ENCODE measurements at regions not wholly inside any gene's neighbourhood (a gene's known extent, or its start where the extent isn't known, plus 50 kb on each side); places are given as distances from the start of the nearest gene placed in this dataset.

- no peaks in the 10 kb centered on the region for H3K36me3 ChIP-seq
- no peak overlapping the region for H3K4me3 ChIP-seq
- no peaks in the 10 kb centered on the region for H3K27me3 ChIP-seq
- no peaks in the 10 kb centered on the region for H3K9me3 ChIP-seq
- 37 to 85% methylated on average over 2 of the region's 2 CpGs for WGBS, 2 donors
- peak overlapping the region in 2 of 4 donors; percentile 45 to 52 for H3K27ac ChIP-seq
- intact Hi-C loops (cut with DNase I): no loop called here
- peak; percentile 31 to 75 (median 62) for TF ChIP-seq POLR2AphosphoS5 (IDR thresholded peaks at IDR 0.05)
- TF ChIP-seq POLR2A (IDR thresholded peaks at IDR 0.05): no peak
- TF ChIP-seq CTCF (IDR thresholded peaks at IDR 0.05): no peak
- TF ChIP-seq EP300 (IDR thresholded peaks at IDR 0.05): peak in 1 of 4 donors; percentile 38
- peaks cover 0 to 18% (median 3%) of the 10 kb centered on the region in 4 donors for H3K4me1 ChIP-seq
- no peak for DNase-seq
Observed at GRCh38 chr2:40719414-40719813, 267.5 kb upstream of the SLC8A1 start.

- Histone ChIP-seq H3K4me1 (peaks cover 0 to 36% (median 10%) of the 10 kb centered on the region in 4 donors), H3K9me3 (no peaks in the 10 kb centered on the region), H3K27ac (peak overlapping the region in 3 of 4 donors; percentile 15 to 45 (median 30)), H3K4me3 (no peak overlapping the region), H3K27me3 (no peaks in the 10 kb centered on the region), H3K36me3 (no peaks in the 10 kb centered on the region)
- intact Hi-C loops (cut with DNase I): no loop called here
- WGBS, 2 donors: 62 to 85% methylated on average over 1 of the region's 1 CpG
- no peak for DNase-seq
- TF ChIP-seq EP300 (IDR thresholded peaks at IDR 0.05): no peak
- no peak for TF ChIP-seq POLR2A (IDR thresholded peaks at IDR 0.05)
- TF ChIP-seq CTCF (IDR thresholded peaks at IDR 0.05): no peak
- TF ChIP-seq POLR2AphosphoS5 (IDR thresholded peaks at IDR 0.05): no peak
Observed at GRCh38 chr2:40721595-40721994, 269.7 kb upstream of the SLC8A1 start.

GRCh38 chr2:40723194-40723593, 271.3 kb upstream of the SLC8A1 start:
- intact Hi-C loops (cut with DNase I): loop anchor here (2.0 kb wide), 1 partner anchor 56 kb away; no protein-coding TSS in a partner anchor

GRCh38 chr2:40725040-40725439, 273.1 kb upstream of the SLC8A1 start:
- Histone ChIP-seq H3K4me1 (peaks cover 0 to 22% (median 7%) of the 10 kb centered on the region in 4 donors), H3K27me3 (no peaks in the 10 kb centered on the region), H3K4me3 (no peak overlapping the region), H3K36me3 (no peaks in the 10 kb centered on the region), H3K9me3 (no peaks in the 10 kb centered on the region), H3K27ac (peak overlapping the region in 3 of 4 donors; percentile 64 to 71 (median 70))
- WGBS, 2 donors: 49 to 67% methylated on average over 3 of the region's 3 CpGs
- DNase-seq: peak; percentile 74
- TF ChIP-seq EP300 (IDR thresholded peaks at IDR 0.05) (peak in 2 of 4 donors; percentile 30 to 76), POLR2AphosphoS5 (IDR thresholded peaks at IDR 0.05) (peak in 3 of 4 donors; percentile 39 to 62 (median 54)), CTCF (IDR thresholded peaks at IDR 0.05) (no peak), POLR2A (IDR thresholded peaks at IDR 0.05) (no peak)
- intact Hi-C loops (cut with DNase I): no loop called here

More at GRCh38 chr2:40723194-40723593, 271.3 kb upstream of the SLC8A1 start:
- no peak overlapping the region for H3K4me3 ChIP-seq
- no peaks in the 10 kb centered on the region for H3K9me3 ChIP-seq
- H3K36me3 ChIP-seq: no peaks in the 10 kb centered on the region
- H3K4me1 ChIP-seq: peaks cover 0 to 36% (median 10%) of the 10 kb centered on the region in 4 donors
- WGBS, 2 donors: 0 to 93% methylated on average over 1 of the region's 1 CpG
- TF ChIP-seq POLR2A (IDR thresholded peaks at IDR 0.05): no peak
- TF ChIP-seq EP300 (IDR thresholded peaks at IDR 0.05): no peak
- no peak for TF ChIP-seq POLR2AphosphoS5 (IDR thresholded peaks at IDR 0.05)
- no peak for TF ChIP-seq CTCF (IDR thresholded peaks at IDR 0.05)
- DNase-seq: no peak
- no peaks in the 10 kb centered on the region for H3K27me3 ChIP-seq
- no peak overlapping the region for H3K27ac ChIP-seq

GRCh38 chr2:40725950-40726349, 274.1 kb upstream of the SLC8A1 start:
- Histone ChIP-seq H3K36me3 (no peaks in the 10 kb centered on the region), H3K27me3 (no peaks in the 10 kb centered on the region), H3K27ac (peak overlapping the region in 3 of 4 donors; percentile 64 to 71 (median 70)), H3K4me3 (no peak overlapping the region), H3K4me1 (peaks cover 0 to 22% (median 7%) of the 10 kb centered on the region in 4 donors), H3K9me3 (no peaks in the 10 kb centered on the region)
- TF ChIP-seq POLR2A (IDR thresholded peaks at IDR 0.05) (no peak), EP300 (IDR thresholded peaks at IDR 0.05) (no peak), CTCF (IDR thresholded peaks at IDR 0.05) (no peak), POLR2AphosphoS5 (IDR thresholded peaks at IDR 0.05) (no peak)
- no peak for DNase-seq
- WGBS, 2 donors: 87 to 91% methylated on average over 2 of the region's 2 CpGs
- intact Hi-C loops (cut with DNase I): no loop called here

Data from sigmoid colon (tissue), 6 donors.